ENCODE measurements at regions not wholly inside any gene's neighbourhood (a gene's known extent, or its start where the extent isn't known, plus 50 kb on each side); places are given as distances from the start of the nearest gene placed in this dataset.
"Not testable (repeated sequence)": the region's sequence is repeated elsewhere in the genome, so short reads cannot be mapped to it uniquely, and the experiment has no call there.

DNA sequence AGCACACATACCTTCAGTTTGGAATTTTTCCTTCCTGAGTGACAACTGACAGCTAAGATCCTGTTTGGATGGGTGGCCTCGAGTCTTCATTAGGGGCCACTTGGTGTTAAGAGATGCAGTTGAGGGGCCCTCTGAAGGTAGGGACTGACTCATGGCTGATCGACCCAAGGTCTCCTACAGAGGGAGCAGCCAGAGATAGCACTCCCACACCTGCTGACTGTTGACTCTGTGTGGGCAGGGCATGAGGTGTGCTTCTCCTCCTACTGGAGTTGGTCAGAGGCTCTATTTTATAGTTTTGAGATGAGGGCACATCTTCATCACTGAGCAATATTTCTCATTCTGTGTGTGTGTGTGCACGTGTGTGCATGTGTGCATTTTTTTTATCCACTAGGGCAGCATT lies 378.8 kb upstream of the PODXL start:
- Histone ChIP-seq H3K4me3 (no peak overlapping the region), H3K36me3 (no peaks in the 10 kb centered on the region), H3K4me1 (no peaks in the 10 kb centered on the region), H3K9me3 (no peaks in the 10 kb centered on the region), H3K9ac (ENCODE audit: low read depth in 2 of 2, low read length in 2 of 2) (no peak overlapping the region), H3K27ac (no peak overlapping the region), H3K27me3 (no peaks in the 10 kb centered on the region)
- no peak for DNase-seq
- intact Hi-C loops (cut with DNase I): no loop called here
- no peak for TF ChIP-seq CTCF (IDR thresholded peaks at IDR 0.05)

DNA sequence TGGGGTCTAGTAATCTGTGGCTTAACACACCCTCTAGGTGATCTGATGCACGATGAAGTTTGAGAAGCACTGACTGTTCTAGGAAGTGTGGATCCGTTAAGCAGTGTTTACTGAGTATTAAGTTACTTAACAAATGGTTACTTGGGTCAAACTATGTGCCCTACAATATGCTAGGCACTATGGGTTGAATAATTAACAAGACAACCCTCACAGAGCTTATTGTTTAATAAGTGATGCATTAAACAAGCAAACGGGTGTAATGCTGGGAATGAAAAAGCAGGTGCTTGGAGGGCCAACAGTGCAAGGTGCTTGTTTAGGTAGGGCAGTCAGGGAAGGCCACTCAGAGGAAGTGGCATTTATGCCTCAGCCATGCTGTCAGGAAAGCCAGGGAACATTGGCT lies 378.0 kb upstream of the PODXL start:
- H3K27ac ChIP-seq: no peak overlapping the region
- no peak for TF ChIP-seq CTCF (IDR thresholded peaks at IDR 0.05)

DNA sequence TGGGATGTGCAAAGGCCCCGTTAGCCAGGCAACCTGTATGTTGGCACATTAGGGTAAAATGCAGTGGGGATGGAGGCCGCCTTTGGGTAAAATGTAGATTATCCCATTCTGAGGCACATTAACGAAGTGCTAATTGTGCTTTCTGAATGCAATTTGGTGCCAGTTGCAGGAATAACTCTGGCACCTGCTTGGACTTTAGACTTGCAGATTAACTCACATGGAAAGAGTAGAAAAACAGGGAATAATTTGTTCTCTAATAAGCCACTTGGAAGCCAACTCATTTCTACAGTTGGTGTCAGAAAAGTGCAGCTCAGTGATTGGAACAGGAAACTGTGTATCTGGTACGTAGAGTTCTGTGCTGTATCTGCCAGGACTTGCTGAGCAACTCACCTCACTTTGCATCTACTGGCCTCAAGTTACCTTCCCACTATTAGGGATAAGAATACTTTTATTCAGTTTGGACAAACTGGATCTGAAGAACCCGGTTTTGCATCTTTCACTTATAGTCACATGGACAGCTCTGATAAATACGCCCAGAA lies 377.4 kb upstream of the PODXL start:
- Histone ChIP-seq H3K27ac (no peak overlapping the region), H3K27me3 (no peaks in the 10 kb centered on the region), H3K4me1 (no peaks in the 10 kb centered on the region), H3K9me3 (no peaks in the 10 kb centered on the region), H3K9ac (ENCODE audit: low read depth in 2 of 2, low read length in 2 of 2) (no peak overlapping the region), H3K4me3 (no peak overlapping the region), H3K36me3 (no peaks in the 10 kb centered on the region)
- no peak for TF ChIP-seq CTCF (IDR thresholded peaks at IDR 0.05)
- intact Hi-C loops (cut with DNase I): no loop called here
- DNase-seq: no peak

More for the DNA sequence above, 378.0 kb upstream of the PODXL start:
- Histone ChIP-seq H3K4me3 (no peak overlapping the region), H3K9ac (ENCODE audit: low read depth in 2 of 2, low read length in 2 of 2) (no peak overlapping the region), H3K4me1 (no peaks in the 10 kb centered on the region), H3K36me3 (no peaks in the 10 kb centered on the region), H3K27me3 (no peaks in the 10 kb centered on the region), H3K9me3 (no peaks in the 10 kb centered on the region)
- intact Hi-C loops (cut with DNase I): no loop called here
- no peak for DNase-seq

DNA sequence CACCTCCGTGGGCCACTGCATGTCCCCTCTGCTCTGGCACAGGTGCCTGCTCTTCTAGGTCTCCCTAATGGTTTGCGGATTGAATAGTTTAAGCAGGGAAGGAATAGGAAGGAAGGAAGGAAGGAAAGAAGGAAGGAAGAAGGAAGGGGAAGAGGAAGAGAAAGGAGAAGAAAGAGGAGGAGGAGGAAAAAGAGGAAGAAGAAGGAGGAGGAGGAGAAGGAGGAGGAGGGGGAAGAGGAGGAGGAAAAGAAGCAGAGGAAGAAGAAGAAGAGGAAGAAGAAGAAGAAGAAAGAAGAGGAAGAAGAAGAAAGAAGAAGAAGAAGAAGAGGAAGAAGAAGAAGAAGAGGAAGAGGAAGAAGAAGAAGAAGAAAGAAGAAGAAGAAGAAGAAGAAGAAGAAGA lies 376.8 kb upstream of the PODXL start:
- H3K4me1 ChIP-seq; H3K4me3 ChIP-seq; H3K36me3 ChIP-seq; intact Hi-C loops (cut with DNase I); DNase-seq; H3K9me3 ChIP-seq; H3K27me3 ChIP-seq; H3K27ac ChIP-seq; H3K9ac ChIP-seq (ENCODE audit: low read depth in 2 of 2, low read length in 2 of 2): not testable (repeated sequence)

- no peaks in the 10 kb centered on the region for H3K36me3 ChIP-seq
- no peak overlapping the region for H3K9ac ChIP-seq (ENCODE audit: low read depth in 2 of 2, low read length in 2 of 2)
- no peak for TF ChIP-seq CTCF (IDR thresholded peaks at IDR 0.05)
- H3K9me3 ChIP-seq: no peaks in the 10 kb centered on the region
- H3K27ac ChIP-seq: no peak overlapping the region
- H3K27me3 ChIP-seq: no peaks in the 10 kb centered on the region
- DNase-seq: no peak
- H3K4me1 ChIP-seq: no peaks in the 10 kb centered on the region
- no peak overlapping the region for H3K4me3 ChIP-seq
- intact Hi-C loops (cut with DNase I): no loop called here
Observed at GRCh38 chr7:131932271-131932670, 375.8 kb upstream of the PODXL start.

- intact Hi-C loops (cut with DNase I): no loop called here
- DNase-seq: no peak
Observed at GRCh38 chr7:131931370-131931769, 374.9 kb upstream of the PODXL start.

More at GRCh38 chr7:131931370-131931769, 374.9 kb upstream of the PODXL start:
- H3K9me3 ChIP-seq: no peaks in the 10 kb centered on the region
- no peaks in the 10 kb centered on the region for H3K27me3 ChIP-seq
- no peak overlapping the region for H3K27ac ChIP-seq
- no peak overlapping the region for H3K4me3 ChIP-seq
- H3K4me1 ChIP-seq: no peaks in the 10 kb centered on the region
- no peaks in the 10 kb centered on the region for H3K36me3 ChIP-seq
- TF ChIP-seq CTCF (IDR thresholded peaks at IDR 0.05): no peak
- H3K9ac ChIP-seq (ENCODE audit: low read depth in 2 of 2, low read length in 2 of 2): no peak overlapping the region
